Activated CD8-positive, alpha-beta T cell treated with anti-CD3 and anti-CD28 coated beads for 36 hours (primary cell): ENCODE measurements at regions not wholly inside any gene's neighbourhood (a gene's known extent, or its start where the extent isn't known, plus 50 kb on each side); places are given as distances from the start of the nearest gene placed in this dataset.

ENCODE experiments used
- ATAC-seq: fragments of 200-7000 bp; cut with Tn5 transposase; one replicate; pipeline ENCODE4 v1.10.0; 2021; ENCODE audit warnings: mild to moderate bottlenecking, moderate library complexity
- CTCF ChIA-PET: fragments of 350-600 bp; sonication (Branson Sonifier 250); formaldehyde crosslinking; loops from one replicate; lab custom pipeline; 2021; ENCODE audit warnings: antibody characterized with exemption; lab: Charles Lee
- POLR2A ChIA-PET: fragments of 350-600 bp; sonication (Branson Sonifier 250); formaldehyde crosslinking; loops from one replicate; lab custom pipeline; 2021; ENCODE audit warnings: antibody characterized with exemption; lab: Charles Lee
- DNase-seq: peaks from one replicate; pipeline ENCODE4 v3.0.0-alpha.2; 2020
- H3K27ac Mint-ChIP-seq: one replicate; pipeline ENCODE4 v1.8.0; 2021; ENCODE audit warnings: mild to moderate bottlenecking, mixed read lengths
- H3K27me3 Mint-ChIP-seq: one replicate; pipeline ENCODE4 v1.8.0; 2021; ENCODE audit warnings: mixed read lengths
- H3K36me3 Mint-ChIP-seq: one replicate; pipeline ENCODE4 v1.8.0; 2021; ENCODE audit warnings: low read depth, mixed read lengths
- H3K4me1 Mint-ChIP-seq: one replicate; pipeline ENCODE4 v1.8.0; 2021; ENCODE audit warnings: low read depth, mixed read lengths
- H3K4me3 Mint-ChIP-seq: one replicate; pipeline ENCODE4 v1.8.0; 2021; ENCODE audit warnings: mild to moderate bottlenecking, moderate library complexity, mixed read lengths
- H3K9me3 Mint-ChIP-seq: one replicate; pipeline ENCODE4 v1.8.0; 2021; ENCODE audit warnings: mixed read lengths
- intact Hi-C: fragments of 100-400 bp; cut with micrococcal nuclease; formaldehyde crosslinking; loops from one replicate; pipeline ENCODE4 v1.10.0; 2022
- TF ChIP-seq, protein P1 (sequence below): fragments of 200-600 bp; IDR thresholded peaks from one replicate; pipeline ENCODE4 v1.8.0; 2022; ENCODE audit warnings: antibody characterized with exemption, mild to moderate bottlenecking

- TF ChIP-seq, protein P1, sequence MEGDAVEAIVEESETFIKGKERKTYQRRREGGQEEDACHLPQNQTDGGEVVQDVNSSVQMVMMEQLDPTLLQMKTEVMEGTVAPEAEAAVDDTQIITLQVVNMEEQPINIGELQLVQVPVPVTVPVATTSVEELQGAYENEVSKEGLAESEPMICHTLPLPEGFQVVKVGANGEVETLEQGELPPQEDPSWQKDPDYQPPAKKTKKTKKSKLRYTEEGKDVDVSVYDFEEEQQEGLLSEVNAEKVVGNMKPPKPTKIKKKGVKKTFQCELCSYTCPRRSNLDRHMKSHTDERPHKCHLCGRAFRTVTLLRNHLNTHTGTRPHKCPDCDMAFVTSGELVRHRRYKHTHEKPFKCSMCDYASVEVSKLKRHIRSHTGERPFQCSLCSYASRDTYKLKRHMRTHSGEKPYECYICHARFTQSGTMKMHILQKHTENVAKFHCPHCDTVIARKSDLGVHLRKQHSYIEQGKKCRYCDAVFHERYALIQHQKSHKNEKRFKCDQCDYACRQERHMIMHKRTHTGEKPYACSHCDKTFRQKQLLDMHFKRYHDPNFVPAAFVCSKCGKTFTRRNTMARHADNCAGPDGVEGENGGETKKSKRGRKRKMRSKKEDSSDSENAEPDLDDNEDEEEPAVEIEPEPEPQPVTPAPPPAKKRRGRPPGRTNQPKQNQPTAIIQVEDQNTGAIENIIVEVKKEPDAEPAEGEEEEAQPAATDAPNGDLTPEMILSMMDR: no peak
- Mint-ChIP-seq H3K9me3 (no peaks in the 10 kb centered on the region), H3K4me3 (no peak overlapping the region), H3K4me1 (no peaks in the 10 kb centered on the region), H3K27me3 (no peaks in the 10 kb centered on the region), H3K36me3 (no peaks in the 10 kb centered on the region), H3K27ac (no peak overlapping the region)
- ATAC-seq: no peak
- no peak for DNase-seq
- ChIA-PET CTCF (no interaction called here), POLR2A (interaction anchor here (1.1 kb wide), 1 partner anchor 13 kb away, joined by 3 read pairs; no protein-coding TSS in a partner anchor)
- intact Hi-C loops: no loop called here
These were observed 55.8 kb downstream of the NAV1 start for GRCh38 chr1:201594575-201595245.

DNA sequence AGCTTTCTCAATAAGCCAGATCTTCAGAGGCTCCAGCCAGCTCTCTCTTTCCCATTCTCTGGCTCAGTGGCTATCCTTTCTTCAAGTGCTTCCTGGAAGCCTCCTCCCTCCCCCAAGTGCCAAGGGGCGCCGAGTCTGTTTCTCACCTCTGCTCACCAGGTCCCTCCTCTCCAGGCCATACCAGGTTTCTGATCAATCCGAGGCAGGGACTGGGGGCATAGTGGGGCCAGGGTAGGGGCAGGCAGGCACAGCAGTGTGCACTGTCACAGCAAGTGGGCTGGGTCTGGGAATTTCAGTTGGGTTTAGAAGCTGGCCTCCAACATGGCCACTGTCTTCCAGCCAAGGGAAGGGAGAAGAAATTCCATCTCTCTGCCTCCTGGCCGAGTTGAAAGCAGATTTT, 56.5 kb downstream of the NAV1 start:
- Mint-ChIP-seq H3K27ac (no peak overlapping the region), H3K4me1 (no peaks in the 10 kb centered on the region), H3K36me3 (no peaks in the 10 kb centered on the region), H3K9me3 (no peaks in the 10 kb centered on the region), H3K4me3 (no peak overlapping the region), H3K27me3 (no peaks in the 10 kb centered on the region)
- POLR2A ChIA-PET: no interaction called here
- TF ChIP-seq, protein P1: no peak
- no peak for ATAC-seq
- no peak for DNase-seq
- intact Hi-C loops: no loop called here
- CTCF ChIA-PET: no interaction called here

DNA sequence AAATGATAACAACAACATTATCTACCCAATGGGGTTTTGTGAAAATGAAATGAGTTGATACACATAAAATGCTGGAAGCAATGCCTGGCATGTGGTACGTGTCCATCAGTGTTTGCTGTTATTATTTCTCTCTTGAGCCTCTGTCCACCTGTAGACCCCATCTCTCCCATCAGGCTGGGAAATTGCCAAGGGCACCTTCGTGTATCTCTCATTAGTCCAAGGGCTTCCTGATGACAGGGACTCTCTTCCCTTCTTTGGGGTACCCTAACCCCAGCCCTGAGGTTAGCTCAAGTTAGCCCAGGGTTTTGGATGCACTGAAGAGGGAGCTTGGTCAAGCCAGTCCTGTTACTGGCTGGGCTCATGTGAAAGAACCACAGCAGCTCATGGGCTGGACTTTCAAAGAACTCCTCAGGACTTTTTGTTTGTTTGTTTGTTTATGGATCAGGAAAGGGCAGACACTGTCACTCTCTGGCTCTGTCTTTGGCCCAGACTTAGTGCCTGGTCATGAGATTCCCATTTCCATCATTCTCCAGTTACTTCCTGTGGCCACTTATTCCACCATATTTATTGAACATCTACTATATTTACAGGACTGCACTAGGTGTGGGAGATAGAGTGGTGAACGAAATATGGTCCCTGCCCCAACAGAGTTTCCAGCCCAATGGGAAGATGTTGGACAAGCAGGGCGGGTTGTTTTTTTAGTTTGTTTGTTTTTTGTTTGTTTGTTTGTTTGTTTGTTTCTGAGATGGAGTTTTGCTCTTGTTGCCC, 57.4 kb downstream of the NAV1 start:
- Mint-ChIP-seq H3K36me3 (no peaks in the 10 kb centered on the region), H3K9me3 (no peaks in the 10 kb centered on the region), H3K27ac (no peak overlapping the region), H3K4me1 (no peaks in the 10 kb centered on the region), H3K27me3 (no peaks in the 10 kb centered on the region), H3K4me3 (no peak overlapping the region)
- ChIA-PET POLR2A (no interaction called here), CTCF (no interaction called here)
- TF ChIP-seq, protein P1: no peak
- ATAC-seq (no peak), DNase-seq (no peak)
- intact Hi-C loops: no loop called here

GRCh38 chr1:201597551-201598230, 58.8 kb downstream of the NAV1 start:
- intact Hi-C loops: no loop called here
- ATAC-seq (no peak), DNase-seq (no peak)
- H3K9me3 Mint-ChIP-seq: no peaks in the 10 kb centered on the region
- CTCF ChIA-PET: no interaction called here
- TF ChIP-seq, protein P1: no peak
- no peak overlapping the region for H3K27ac Mint-ChIP-seq
- no peak overlapping the region for H3K4me3 Mint-ChIP-seq
- H3K27me3 Mint-ChIP-seq: no peaks in the 10 kb centered on the region
- no peaks in the 10 kb centered on the region for H3K36me3 Mint-ChIP-seq
- POLR2A ChIA-PET: no interaction called here
- no peaks in the 10 kb centered on the region for H3K4me1 Mint-ChIP-seq

DNA sequence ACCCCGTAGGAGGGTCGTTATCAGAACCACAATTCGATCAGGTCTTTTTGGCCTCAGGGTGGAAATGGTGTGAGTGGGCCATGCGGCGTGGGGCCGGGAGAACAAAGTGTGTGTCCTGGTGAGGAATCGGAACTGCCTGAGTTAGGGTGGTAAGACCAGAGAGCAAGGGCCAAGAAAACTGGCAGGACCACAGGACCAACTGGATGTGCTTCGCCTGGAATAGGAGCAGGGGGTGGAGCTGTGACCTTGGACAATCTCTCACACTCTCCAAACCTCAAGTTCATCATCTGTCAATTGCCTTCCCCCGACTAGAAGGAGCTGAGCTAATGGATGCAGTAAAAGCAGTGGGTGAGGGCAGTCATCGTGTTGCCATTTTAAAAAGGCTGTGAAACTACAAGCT, 59.5 kb downstream of the NAV1 start:
- Mint-ChIP-seq H3K4me3 (no peak overlapping the region), H3K27ac (no peak overlapping the region), H3K36me3 (no peaks in the 10 kb centered on the region), H3K4me1 (no peaks in the 10 kb centered on the region), H3K27me3 (no peaks in the 10 kb centered on the region), H3K9me3 (no peaks in the 10 kb centered on the region)
- ATAC-seq (no peak), DNase-seq (no peak)
- ChIA-PET CTCF (no interaction called here), POLR2A (no interaction called here)
- intact Hi-C loops: no loop called here
- TF ChIP-seq, protein P1: no peak
